Spleen (tissue), 7 donors: ENCODE measurements at regions not wholly inside any gene's neighbourhood (a gene's known extent, or its start where the extent isn't known, plus 50 kb on each side); places are given as distances from the start of the nearest gene placed in this dataset.

Source experiments
- POLR2A ChIP-seq, 3 donors: fragments of 450-650 bp; IDR thresholded peaks; one replicate each; pipeline ENCODE4 v1.5.1; 2017; ENCODE audit warnings: antibody characterized with exemption in 3 of 3, mild to moderate bottlenecking in 1 of 3
- POLR2AphosphoS5 ChIP-seq, 3 donors: sonication (generic); formaldehyde crosslinking; IDR thresholded peaks; one replicate each; pipeline ENCODE4 v1.5.1; 2017; ENCODE audit warnings: antibody characterized with exemption in 3 of 3
- TF ChIP-seq, protein P1 (sequence below), 11 experiments: fragments of 200-600 bp in 7 of 11; fragments of 450-650 bp in 4 of 11; sonication (generic) in 4 of 11; IDR thresholded peaks in 8 of 11; conservative IDR thresholded peaks in 3 of 11; 1 replicate in 7 of 11; 2 replicates in 4 of 11; pipeline versions ENCODE4 v1.4.0 to v1.8.0; 2016 to 2021; ENCODE audit warnings: antibody characterized with exemption in 11 of 11, inconsistent platforms in 4 of 11, mild to moderate bottlenecking in 1 of 11
- donor health status: DM: no; HTN: no; CAD: no; lungs with moderate emphysema.
- donor health status: DM: no; HTN: no; CAD: no.
- donor health status: DM: no; HTN: no; CAD: no.

DNA sequence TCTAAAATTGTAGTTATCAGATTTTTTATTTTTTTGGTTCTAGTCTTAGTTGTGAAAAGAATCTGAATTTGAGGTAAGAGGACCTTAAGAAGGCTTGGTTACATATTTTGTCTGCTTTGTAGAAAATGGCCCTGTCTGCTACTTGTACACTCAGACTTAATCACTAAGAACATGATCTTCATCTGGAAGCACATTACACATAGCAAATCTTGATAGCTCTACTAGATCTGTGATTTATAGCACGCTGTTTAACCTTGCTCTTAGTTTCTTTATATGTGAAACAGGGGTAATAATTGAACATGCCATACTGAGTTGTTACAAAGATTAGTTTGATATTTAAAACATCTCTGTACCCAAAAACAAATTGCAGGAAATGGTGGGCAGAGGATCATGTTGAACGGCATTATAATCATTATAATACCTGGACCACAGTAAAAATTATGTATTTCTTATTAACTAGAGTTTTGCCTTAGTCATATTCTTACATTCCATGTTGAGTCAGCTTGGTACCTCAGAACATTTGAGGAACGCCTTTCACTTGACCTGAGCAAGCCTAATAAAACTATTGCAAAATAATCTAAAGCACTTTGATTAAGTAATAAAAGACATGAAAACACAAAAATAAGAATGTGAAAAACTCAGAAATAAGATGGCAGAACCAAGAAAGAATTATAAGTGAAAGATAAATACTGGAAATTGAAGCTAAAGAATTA is 738.0 kb upstream of the AADAT start:
- TF ChIP-seq, protein P1, sequence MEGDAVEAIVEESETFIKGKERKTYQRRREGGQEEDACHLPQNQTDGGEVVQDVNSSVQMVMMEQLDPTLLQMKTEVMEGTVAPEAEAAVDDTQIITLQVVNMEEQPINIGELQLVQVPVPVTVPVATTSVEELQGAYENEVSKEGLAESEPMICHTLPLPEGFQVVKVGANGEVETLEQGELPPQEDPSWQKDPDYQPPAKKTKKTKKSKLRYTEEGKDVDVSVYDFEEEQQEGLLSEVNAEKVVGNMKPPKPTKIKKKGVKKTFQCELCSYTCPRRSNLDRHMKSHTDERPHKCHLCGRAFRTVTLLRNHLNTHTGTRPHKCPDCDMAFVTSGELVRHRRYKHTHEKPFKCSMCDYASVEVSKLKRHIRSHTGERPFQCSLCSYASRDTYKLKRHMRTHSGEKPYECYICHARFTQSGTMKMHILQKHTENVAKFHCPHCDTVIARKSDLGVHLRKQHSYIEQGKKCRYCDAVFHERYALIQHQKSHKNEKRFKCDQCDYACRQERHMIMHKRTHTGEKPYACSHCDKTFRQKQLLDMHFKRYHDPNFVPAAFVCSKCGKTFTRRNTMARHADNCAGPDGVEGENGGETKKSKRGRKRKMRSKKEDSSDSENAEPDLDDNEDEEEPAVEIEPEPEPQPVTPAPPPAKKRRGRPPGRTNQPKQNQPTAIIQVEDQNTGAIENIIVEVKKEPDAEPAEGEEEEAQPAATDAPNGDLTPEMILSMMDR (IDR thresholded peaks at IDR 0.05 in 8 of 11, conservative IDR thresholded peaks at IDR 0.05 in 3 of 11), result no peak
- TF ChIP-seq POLR2A (IDR thresholded peaks at IDR 0.05) (no peak), POLR2AphosphoS5 (IDR thresholded peaks at IDR 0.05) (no peak)
